IPS DF 4.7 (cell line): ENCODE measurements at regions not wholly inside any gene's neighbourhood (a gene's known extent, or its start where the extent isn't known, plus 50 kb on each side); places are given as distances from the start of the nearest gene placed in this dataset.

Source experiments
- DNase-seq: peaks from one replicate; pipeline ENCODE4 v3.0.0-alpha.2; 2013; ENCODE audit warnings: low spot score; ENCODE audit errors: extremely low read depth

DNA sequence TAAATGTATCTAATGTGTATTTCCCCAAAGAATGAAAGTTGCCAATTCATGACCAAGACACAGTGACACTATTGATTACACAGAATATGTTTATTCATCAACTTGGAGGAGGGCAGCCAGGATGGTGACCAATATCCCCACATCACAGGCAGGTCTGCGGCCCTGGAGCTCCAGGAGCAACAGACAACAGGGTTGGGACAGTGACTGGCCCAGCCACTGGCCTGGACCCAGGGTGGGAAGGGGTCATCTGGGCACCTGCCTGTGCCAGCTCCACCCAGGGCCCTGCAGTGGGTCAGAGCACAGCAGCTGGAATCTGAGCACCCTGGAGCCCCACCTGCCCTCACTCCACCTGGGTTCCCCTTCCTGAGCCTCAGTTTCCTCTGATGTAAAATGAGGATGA, 466.1 kb downstream of the MATN1 start:
- DNase-seq, result no peak

- no peak for DNase-seq
These were observed 466.5 kb downstream of the MATN1 start for GRCh38 chr1:30256911-30257310.

DNA sequence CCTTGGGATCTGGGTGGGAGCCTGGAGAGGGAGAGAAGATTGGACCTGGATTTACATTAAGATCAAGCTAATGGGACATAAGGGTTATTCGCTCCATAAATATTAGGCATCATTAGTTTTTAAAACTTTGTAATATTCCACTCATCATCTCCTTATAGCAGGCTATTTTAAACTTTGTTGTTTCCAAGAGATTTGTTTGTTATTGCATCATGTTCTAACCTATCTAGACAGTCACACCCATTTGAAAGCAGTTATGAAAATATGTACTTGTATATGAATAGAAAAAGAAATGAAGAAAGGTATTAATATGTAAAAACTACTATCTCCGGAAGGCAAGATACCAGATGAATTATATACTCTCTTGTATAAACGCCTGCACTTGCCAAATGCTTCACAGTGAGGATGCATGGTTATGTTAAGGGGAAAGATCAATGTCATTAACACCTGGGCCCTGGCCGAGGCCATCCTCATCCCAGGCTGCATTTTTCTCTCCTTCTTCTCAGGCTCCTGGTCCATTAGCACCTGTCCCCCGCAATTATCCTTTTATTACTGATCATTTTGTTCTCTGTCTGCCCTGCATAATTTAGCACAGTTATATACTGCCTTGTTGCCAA, 468.2 kb downstream of the MATN1 start:
- DNase-seq, result no peak

DNA sequence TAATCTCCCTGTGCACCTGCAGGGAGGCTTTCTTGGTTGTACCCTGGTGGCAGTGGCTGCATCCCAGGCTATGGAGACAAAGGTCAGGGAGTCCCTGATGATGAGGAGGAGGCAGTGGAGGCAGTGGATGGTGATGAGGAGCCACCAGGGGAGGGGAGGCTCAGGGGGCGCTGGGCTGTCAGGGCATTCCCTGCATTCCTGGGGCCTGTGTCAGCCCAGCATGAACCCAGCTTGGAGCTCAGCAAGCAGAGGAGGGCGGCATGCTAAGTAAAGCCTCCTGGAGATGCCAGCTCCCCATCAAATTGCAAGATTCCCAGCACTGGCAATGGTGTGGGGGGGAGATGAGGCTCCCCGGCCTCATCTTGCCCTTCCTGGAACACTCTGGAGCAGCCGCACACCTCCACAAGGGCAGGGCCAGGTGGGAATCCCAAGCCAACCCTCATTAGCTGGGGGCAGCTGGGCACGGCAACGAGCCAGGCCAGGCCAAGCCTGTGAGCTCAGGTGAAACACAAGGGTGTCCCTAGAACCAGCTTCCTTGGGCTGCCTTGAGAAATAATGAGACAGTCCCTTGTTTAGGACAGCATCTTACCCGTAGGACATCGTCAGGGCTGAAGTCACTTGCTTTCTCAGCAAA, 469.5 kb downstream of the MATN1 start:
- peak; percentile 19 for DNase-seq

DNA sequence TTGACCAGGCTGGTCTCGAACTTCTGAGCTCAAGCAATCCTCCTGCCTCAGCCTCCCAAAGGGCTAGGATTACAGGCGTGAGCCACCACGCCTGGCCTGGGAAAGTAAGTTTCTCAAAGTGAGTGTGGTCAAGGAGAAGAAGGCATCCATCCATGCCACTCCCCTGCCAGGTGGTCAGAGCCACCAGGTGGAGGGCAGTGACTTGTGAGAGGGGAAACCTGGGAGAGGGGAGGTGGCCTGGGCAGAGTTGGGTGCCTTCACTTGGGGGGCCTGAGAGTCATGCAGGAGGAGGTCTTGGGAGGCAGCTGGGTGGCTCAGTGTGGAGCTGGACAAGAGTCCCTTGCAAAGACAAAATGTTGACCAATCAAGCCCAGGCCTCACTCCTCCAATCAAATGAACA, 470.0 kb downstream of the MATN1 start:
- no peak for DNase-seq

DNA sequence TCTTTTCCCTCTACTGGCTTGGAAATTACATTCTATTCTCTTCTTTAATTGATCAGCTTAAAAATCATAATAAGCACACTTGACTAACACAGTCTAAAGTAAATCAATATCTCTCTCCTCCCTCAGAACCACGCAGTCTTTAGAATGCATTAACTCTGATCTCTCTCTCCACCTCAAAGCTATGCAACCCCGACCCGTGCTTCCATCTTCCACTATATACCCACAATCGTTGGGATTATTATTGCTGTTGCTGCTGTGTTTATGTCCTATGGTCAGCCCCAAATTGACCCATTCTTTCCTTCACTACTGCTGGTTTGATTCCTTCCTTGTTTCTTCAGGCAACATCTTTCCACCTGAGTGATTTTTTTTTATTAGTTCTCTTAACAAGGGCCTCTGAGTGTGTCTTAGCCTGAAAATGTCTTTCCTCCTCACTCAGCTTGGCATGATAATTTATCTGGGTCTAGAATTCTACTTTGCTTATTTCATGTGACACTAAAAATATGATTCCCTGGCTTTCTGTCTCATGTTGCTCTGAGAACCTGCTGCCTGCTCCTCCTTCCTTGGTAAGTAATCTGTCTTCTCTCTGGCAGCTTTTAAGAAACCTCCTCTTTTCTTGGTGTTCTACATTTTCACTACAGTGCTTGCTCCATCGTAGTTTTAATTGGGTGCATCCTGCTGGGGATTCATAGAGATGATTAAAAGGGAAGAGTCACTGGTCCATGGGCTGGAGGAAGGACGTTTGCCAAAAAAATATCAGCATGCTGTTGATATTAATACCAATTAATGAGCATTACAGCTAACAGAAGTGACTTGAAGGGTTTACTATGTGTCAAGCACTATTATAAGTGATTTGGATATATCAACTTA, 472.2 kb downstream of the MATN1 start:
- DNase-seq, result no peak

DNA sequence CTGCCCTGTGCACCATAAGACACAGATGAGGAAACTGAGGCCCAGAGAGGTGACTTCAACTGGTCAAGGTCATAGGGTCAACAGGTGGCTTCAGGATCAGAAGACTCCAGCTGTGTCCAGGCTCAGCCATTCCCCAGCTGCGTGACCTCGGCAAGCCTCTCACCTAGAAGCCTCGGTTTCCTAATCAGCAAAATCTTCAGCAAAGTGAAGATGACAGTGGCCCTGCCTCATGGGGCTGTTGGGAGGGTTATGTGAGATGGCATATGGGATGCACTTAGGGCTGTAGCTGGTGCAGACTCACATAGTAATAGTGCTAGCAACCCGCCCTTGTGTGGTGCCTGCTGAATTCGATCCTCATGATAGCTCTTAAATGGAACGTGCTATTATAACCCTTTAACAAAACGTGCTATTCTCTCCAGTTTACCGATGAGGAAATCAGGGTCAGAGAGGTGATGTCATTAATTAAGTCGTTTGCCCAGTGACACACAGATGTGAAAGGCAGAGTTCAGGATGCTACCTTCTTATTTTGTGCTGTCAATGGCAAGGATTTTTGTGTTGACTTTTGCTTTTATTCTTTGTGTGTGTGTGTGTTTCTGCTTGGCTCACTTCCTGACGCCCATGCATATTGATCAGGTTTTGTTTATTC, 472.9 kb downstream of the MATN1 start:
- no peak for DNase-seq

DNA sequence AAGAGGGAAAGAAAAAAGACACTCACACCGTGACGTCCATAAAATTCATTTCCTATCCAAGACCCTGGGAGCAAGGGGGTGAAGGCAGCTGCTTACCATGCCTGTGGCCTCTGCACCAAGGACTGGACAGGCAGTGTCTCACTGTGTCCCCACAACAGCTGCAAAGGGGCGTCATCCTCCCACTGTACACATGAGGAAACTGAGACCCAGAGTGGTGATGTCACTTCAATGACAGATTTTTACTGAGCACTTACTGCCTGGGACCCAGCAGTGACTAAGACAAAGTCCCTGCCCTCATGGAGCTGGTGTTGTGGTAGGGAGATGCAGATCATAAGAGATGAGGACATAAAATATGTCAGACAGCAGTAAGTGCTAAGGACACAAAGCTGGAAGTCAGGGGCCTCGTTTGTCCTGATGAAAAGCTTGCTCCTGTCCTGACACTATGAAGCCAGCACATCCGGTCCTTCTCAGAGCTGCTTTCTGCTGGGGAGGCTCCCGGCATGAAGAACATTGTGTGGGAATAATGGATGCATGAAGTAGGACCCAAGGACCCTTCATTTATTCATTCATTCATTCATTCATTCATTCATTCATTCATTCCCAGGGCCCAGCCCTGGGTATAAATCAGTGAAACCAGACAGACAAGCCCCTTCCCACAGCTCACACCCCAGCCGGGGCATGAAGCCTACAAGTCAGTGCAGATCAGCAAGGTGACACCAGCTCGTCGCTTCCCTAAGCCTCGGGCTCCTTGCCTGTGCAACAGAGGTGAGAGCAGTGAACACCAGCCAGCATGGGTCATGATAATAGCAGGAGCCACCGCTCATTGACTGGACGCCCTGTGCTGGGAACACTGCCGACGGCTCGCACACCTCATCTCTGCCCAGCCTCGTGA, 473.7 kb downstream of the MATN1 start:
- no peak for DNase-seq

DNA sequence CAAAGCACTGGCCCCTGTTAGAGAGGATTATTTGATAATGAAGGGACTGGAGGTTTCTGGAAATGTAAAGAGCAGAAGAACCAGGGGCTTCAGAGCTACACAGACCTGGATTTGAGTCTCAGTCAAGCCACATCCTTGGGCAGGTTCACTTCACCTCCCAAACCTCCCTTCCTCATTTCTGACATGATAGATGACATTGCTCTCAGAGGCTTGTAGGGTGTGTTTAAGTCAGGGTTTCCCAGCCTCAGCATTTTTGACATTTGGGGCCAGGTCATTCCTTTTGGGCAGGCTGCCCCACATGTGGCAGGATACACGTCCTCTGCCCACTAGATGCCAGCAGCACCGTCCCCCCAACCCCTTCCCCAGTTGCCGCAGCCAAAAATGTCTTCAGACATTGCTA, 474.6 kb downstream of the MATN1 start:
- no peak for DNase-seq

GRCh38 chr1:30248373-30248772, 475.0 kb downstream of the MATN1 start:
- no peak for DNase-seq

DNA sequence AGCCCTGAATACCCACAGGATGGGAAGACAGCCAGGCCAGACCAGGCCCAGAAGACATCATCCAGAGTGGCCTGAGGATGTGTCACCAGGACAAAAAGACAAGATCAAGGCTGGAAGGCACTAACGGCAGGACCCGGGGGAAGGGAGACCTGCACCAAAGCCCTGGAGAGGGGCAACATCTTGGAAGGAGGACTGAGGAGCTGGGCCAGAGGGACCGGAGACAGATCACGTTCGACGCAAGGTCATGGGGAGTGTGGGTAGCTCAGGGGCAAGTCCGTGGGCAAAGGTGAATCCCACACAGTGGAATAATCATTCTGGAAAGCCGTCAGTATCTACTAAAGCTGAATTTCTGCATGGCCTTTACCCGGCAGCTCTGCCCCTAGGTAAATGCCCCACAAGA, 478.6 kb downstream of the MATN1 start:
- no peak for DNase-seq

- DNase-seq, result no peak
These were observed 480.5 kb downstream of the MATN1 start for GRCh38 chr1:30242722-30243457.

DNA sequence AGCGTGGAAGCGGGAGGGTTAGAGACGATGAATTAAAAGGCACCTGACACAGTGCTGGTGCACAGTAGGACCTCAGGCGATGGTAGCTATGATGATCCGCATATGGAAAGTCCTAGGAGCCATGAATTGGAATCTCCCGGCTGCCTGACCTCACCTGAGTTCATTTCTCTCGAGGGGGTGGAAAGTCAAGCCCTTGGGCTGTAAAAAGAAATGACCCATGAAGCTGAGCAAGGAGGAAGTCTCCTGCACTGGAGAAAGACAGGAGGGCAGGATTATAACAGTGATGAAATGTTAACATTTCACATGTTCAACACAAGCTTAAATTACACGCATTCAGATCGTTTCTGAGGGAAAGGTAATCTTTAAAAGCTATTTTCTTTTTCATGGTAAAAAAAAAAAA, 481.2 kb downstream of the MATN1 start:
- no peak for DNase-seq

DNA sequence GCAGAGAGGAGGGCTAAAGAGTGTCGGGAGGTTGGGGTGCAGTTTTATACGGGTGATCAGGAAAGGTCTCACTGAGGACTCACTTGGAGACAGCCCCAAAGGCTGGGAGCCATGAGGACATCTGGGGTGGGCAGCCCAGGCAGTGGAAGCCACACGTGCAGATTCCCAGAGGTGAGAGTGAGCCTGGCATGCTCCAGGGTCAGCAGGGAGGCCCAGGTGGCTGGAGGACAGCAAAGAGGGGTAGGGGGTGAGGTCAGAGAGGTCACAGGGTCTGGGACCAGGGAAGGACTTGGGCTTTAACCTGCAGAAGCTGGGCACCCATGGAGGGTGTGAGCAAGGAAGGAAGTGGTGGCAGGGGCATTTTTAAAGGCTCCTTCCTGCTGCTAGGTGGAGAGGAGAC, 481.7 kb downstream of the MATN1 start:
- DNase-seq, result no peak

- DNase-seq, result no peak
These were observed 489.3 kb downstream of the MATN1 start for GRCh38 chr1:30234091-30234490.

DNA sequence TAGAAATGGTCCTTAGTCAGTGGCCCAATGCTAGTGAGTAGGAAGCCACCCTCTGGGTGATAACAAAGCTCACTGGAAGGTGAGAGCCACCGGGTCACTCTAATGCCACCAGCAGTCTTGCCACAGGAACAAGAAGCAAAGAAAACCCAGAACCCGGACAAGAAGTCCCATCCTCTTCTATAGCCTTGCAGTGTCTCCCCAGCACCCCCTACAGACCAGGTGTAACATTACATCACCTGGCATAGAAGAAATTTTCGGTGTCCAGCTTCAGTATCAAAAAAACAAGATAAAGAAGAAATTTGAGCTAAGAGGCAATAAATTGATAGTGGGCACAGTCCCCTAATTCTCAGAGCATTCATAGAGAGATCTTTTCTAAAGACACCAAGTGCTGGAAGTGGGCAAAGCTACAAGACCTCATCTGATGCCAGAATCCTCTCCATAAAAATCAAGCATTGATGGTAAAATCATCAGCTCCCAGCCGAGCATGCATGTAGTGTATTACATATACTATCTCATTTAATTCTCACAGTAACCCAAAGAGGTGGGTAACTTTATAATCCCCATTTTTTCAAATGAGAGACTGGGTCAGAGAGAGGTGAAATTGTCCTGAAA, 491.0 kb downstream of the MATN1 start:
- peak; percentile 19 for DNase-seq

GRCh38 chr1:30229960-30230359, 493.4 kb downstream of the MATN1 start:
- no peak for DNase-seq

GRCh38 chr1:30229557-30229956, 493.8 kb downstream of the MATN1 start:
- no peak for DNase-seq

GRCh38 chr1:30226648-30227047, 496.7 kb downstream of the MATN1 start:
- DNase-seq, result no peak

- no peak for DNase-seq
These were observed 498.0 kb downstream of the MATN1 start for GRCh38 chr1:30225357-30225756.
